ENCODE measurements at regions not wholly inside any gene's neighbourhood (a gene's known extent, or its start where the extent isn't known, plus 50 kb on each side); places are given as distances from the start of the nearest gene placed in this dataset.

DNA sequence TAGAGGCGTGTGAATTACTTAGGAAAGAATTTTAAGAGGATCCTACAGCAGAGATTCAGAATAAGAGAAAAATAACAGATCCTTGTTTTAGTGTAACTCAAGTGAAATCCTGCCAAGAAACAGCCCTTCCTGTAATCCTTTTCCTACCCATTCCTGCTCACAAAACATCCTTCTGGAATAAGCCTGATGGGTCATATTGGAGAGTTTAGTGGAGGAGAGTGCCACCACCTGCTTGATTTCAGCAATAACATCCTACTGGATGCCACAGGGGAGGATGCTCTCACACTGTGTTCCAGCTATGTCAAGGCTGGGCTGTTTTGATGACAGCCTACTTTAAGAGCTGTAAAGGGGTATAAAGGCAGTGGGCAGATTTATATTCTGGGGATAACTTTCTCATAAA lies 54.8 kb upstream of the CCDC178 start:
- no peak overlapping the region for H3K27ac ChIP-seq (ENCODE audit: low read depth, low read length)
- H3K27me3 ChIP-seq (ENCODE audit: insufficient read depth, low read length): no peaks in the 10 kb centered on the region
- WGBS (ENCODE audit: extremely low coverage, insufficient coverage, insufficient read length): no CpG with 5 or more reads among the region's 1 CpG
- H2BK5ac ChIP-seq (ENCODE audit: low read depth, low read length, poor library complexity): no peak overlapping the region
- H4K8ac ChIP-seq (ENCODE audit: low read depth, low read length): no peak overlapping the region
- H3K4me3 ChIP-seq (ENCODE audit: low read depth, low read length): no peak overlapping the region
- H3K14ac ChIP-seq (ENCODE audit: low read length): no peak overlapping the region
- H3K9me3 ChIP-seq (ENCODE audit: insufficient read depth, low read depth, low read length): no peaks in the 10 kb centered on the region
- no peaks in the 10 kb centered on the region for H3K36me3 ChIP-seq (ENCODE audit: control insufficient read depth in 1 of 2, insufficient read depth in 2 of 2, low read length in 2 of 2)
- no peaks in the 10 kb centered on the region for H3K4me1 ChIP-seq (ENCODE audit: control insufficient read depth in 1 of 2, insufficient read depth in 2 of 2, low read length in 2 of 2)
- no peaks in the 10 kb centered on the region for H3K79me2 ChIP-seq (ENCODE audit: control insufficient read depth, insufficient read depth, low read length, poor library complexity)
- no peak overlapping the region for H3K18ac ChIP-seq (ENCODE audit: low read length)
- H2BK12ac ChIP-seq (ENCODE audit: low read length): no peak overlapping the region
- no peak overlapping the region for H3K4ac ChIP-seq (ENCODE audit: low read depth, low read length)
- no peak overlapping the region for H2AFZ ChIP-seq (ENCODE audit: insufficient read depth, low read length, poor library complexity)
- peak in 1 of 2 donors; percentile 16 for DNase-seq
- H3K4me2 ChIP-seq (ENCODE audit: low read length): no peak overlapping the region
- H3K79me1 ChIP-seq (ENCODE audit: low read length): no peaks in the 10 kb centered on the region
- no peak overlapping the region for H2AK5ac ChIP-seq (ENCODE audit: low read length)
- no peak overlapping the region for H4K12ac ChIP-seq (ENCODE audit: low read depth, low read length)
- no peak overlapping the region for H3K9ac ChIP-seq (ENCODE audit: low read length)
- H4K91ac ChIP-seq (ENCODE audit: low read depth, low read length): no peak overlapping the region
- no peak overlapping the region for H2BK120ac ChIP-seq (ENCODE audit: insufficient read depth, low read length, poor library complexity)
- no peak overlapping the region for H3K23ac ChIP-seq (ENCODE audit: low read length)

All from trophoblast cell (in vitro differentiated cells and primary cell).